CD4-positive, alpha-beta T cell treated with Interferon alpha-2 for 1 hour (primary cell): ENCODE measurements at regions not wholly inside any gene's neighbourhood (a gene's known extent, or its start where the extent isn't known, plus 50 kb on each side); places are given as distances from the start of the nearest gene placed in this dataset.

ENCODE experiments used
- DNase-seq, 2 donors: peaks; one replicate each; pipeline ENCODE4 v3.0.0-alpha.2; 2020 to 2022

- no peak for DNase-seq
Measured at GRCh38 chr18:40473221-40474029, 1481.6 kb upstream of the PIK3C3 start.

- DNase-seq = no peak
Measured at GRCh38 chr18:40470723-40471122, 1484.3 kb upstream of the PIK3C3 start.

GRCh38 chr18:40469851-40470250, 1485.2 kb upstream of the PIK3C3 start:
- no peak for DNase-seq

DNA sequence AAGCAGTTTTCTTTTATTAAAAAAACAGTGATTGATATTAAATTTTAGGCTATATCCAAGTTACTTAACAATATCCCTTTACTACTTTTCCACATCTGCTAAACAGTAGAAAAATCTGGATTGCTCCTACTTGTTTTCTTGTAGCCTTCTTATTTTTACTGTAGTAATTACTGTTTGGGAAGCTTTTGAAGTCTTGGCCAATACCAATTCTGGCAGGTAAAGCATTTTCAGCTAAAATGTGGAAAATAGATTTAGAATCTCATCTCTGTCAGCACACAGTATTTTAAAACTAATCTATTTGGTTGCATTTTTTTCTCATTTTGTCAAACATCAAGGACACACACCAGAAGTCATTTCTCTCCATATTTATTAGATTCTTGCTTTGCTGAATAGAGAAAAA, 1485.7 kb upstream of the PIK3C3 start:
- no peak for DNase-seq

DNA sequence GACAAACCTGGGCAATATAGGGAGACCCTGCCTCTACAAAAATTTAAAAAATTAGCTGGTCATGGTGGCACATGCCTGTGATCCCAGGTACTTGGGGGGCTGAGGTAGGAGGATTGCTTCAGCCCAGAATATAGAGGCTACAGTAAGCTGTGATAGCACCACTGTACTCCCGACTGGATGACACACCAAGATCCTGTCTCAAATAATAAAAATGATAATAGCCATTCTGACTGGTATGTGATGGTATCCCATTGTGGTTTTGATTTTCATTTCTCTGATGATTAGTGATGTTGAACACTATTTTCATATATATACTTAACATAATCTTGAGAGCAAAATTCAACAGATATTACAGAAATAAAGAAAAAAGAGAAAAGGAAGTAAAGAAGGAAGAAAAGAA, 1491.0 kb upstream of the PIK3C3 start:
- no peak for DNase-seq

DNA sequence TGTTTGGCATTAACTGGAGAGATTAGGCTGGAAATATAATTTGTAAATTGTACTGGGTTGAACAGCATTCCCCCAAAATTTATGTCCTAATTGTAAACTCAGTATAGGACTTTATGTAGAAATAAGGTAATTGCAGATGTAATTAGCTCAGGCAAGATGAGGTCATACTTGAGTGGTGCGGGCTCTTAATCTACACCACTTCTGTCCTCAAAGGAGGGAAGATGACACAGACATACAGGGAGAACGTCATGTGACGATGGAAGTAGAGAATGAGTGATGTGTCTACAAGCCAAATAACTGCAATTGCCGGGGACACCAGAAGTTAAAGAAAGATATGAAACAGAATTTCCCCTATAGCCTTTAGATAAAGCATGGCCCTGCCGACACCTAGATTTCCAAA, 1501.1 kb upstream of the PIK3C3 start:
- no peak for DNase-seq

GRCh38 chr18:40452599-40452998, 1502.4 kb upstream of the PIK3C3 start:
- no peak for DNase-seq

DNA sequence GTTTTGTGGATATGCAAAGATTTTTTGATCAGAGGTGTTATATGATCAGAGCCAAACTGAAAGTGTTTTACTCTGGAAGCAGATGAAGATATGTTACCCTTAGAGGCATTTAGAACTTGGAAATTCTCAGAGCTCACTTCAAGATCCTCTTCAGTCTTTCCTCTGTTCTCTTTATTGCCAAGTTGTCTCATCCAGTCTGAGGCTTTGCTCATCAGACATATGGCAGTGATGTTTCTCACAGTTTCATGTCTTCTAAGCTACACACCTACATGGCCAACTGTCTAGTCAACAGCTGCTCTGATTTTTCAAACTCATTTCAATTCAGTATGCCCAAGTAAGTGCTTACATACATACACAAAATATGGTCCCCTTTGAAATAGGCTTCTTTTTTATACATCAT, 1504.3 kb upstream of the PIK3C3 start:
- DNase-seq = no peak

- DNase-seq = no peak
Measured at GRCh38 chr18:40447820-40448219, 1507.2 kb upstream of the PIK3C3 start.

DNA sequence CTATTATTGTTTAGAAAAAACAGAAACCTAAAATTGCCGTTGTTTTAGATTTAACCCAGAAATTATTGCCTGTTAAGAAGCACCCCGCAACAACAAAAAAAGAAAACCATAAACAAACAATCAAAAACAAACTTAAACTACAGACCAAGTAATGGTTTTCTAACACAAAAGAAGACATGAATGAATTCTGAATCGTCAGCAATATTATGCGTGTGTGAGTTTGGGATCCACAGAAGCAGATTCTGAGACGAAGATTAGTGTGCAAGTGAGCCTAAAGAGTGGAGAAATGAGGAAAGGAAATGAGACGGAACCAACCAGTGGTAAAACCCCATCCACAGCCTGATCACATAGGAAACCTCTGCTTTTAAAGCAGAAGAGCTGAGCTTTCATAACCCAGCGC, 1514.9 kb upstream of the PIK3C3 start:
- DNase-seq = no peak

DNA sequence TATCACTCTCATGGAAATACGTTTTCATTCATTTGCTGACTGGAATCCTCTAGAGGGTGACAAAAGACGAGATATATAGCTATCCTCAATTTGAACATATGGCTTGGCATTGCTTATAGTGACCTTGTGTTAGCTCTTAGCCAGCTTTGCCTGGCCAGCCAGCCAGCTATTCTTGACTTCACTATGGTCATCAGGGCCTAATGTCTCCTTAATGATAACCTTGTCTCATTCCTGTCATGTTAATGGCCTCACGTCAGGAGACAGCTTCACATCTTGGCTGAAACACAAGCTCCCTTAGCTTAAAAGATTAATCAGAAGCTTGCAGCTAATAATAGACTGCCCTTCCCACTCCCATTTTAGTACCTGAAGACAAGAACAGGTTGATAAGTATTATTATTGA, 1517.5 kb upstream of the PIK3C3 start:
- no peak for DNase-seq

DNA sequence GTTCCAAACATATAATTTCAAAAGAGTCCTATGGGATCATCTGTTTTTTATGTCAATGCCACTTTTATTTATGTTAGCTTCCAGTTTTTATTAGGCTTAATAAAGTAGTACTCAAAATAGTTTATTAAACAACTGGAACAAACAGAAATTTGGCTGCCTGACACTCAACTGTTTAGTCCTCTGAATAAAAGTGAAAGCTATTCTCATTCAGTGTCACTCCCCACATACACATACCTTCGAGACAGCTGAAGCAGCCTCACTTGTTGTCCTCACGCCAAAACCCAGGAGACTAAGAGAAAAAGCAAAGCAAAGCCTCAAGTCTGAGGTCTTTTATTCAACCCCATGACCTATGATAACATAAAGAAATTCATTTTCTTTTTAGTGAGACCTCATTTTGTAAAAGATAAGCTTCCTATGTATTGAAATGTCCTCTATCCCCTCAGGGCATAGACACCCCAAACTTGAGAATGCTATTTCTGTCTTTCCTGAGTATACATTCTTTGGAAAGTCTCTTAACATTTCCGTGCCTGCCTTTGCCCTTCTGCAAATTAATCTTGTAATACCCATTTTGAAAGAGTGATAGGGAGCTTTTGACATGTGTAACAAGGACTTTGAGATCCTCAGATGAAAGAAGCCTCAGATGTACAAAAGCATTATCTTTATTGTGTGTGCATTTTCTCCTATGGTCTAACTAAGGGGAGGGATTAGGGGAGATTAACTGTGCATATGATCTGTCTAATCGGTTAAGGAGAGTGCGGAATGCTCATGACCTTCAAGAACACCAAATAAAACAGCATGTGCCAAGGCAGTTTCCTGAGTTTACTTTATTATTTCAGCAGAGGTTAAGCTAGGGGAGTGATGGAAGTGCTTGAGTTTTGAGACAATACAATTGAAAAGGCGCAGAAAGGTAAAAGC, 1523.7 kb upstream of the PIK3C3 start:
- no peak for DNase-seq

- DNase-seq = no peak
Measured at GRCh38 chr18:40423291-40423690, 1531.7 kb upstream of the PIK3C3 start.

- no peak for DNase-seq
Measured at GRCh38 chr18:40420675-40421074, 1534.4 kb upstream of the PIK3C3 start.

DNA sequence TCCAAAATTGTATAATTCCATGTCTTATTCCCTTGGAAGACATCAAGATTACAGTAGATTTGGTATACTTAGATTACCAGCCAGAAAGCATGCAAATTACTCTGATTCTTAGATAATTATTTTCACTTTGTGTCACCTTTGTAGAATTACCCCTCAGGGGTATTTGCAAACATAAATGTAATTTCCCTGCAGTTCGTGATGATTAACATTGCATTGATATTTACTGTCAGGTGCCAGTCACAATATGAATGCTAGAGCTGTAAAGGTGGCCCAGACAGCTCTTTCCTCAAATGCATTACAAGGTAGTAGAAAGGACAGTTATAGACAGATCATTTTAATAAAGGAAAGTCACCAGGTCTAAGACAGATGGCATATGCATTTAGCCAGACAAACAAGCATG, 1537.5 kb upstream of the PIK3C3 start:
- no peak for DNase-seq

DNA sequence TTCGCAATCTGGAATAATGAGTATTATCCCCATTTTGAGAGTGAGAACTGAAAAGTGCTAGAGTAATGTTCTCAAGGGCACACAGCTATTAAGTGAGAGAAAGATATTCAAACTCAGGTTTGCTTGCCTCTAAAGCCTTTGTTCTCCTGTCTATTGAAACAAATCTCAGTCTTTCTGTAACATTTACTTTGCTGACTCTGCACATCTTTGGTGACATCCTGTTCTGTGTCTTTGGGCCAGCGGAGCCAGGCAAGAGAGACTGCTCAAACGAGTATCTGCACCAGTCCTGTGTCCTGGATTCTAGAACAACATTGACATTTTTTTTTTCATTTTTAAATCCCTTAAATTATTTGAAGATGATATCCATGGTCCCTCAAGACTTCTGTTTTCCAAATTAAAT, 1539.2 kb upstream of the PIK3C3 start:
- DNase-seq = no peak

- DNase-seq = no peak
Measured at GRCh38 chr18:40415176-40415791, 1539.8 kb upstream of the PIK3C3 start.

DNA sequence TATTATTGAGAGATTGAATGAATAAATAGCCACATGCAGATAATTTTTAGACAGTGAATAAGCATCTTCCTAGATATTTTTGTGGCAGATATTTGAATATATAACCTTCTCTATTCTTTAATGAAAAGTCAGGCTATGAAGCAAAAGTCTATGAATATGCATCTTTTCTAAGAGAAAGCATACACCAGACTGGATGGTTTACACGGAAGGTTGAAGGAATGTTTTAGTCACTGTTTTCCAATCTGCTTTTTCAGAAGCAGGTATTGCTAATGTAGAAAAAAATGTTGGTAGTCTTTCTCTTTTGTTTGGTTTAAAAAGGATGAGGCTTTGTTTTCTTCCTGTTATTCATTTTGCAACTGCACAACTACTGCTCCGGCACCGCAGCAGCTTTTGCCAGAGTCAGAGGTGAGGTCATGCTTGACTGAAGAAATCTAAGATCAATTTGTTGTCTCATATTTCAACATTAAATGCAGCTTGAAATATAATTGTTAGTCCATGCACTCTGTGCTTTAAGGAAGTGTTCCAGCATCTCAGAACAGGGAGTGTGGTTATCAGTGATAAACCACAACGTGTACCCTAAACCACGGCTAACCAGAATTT, 1540.8 kb upstream of the PIK3C3 start:
- no peak for DNase-seq

- DNase-seq = no peak
Measured at GRCh38 chr18:40413160-40413559, 1541.9 kb upstream of the PIK3C3 start.

GRCh38 chr18:40412410-40412809, 1542.6 kb upstream of the PIK3C3 start:
- DNase-seq = no peak

DNA sequence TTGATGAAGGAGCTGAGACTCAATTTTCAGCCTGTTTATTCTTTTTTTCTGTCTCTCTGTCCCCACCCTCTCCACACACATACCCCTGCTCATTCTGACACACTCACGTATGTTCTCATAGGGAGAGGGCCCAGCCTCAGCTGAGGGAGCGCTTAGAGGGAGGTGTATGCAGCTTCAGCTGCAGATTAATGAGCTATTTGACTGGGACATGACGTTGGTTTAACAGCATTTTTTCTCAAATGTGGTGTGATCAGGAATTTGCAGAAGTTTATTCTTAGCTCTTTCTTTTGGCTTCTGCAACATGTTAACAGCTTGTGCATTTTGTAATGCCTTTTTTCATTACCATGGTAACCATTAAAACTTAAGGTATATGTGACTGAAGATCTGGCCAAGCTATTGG, 1547.1 kb upstream of the PIK3C3 start:
- no peak for DNase-seq

DNA sequence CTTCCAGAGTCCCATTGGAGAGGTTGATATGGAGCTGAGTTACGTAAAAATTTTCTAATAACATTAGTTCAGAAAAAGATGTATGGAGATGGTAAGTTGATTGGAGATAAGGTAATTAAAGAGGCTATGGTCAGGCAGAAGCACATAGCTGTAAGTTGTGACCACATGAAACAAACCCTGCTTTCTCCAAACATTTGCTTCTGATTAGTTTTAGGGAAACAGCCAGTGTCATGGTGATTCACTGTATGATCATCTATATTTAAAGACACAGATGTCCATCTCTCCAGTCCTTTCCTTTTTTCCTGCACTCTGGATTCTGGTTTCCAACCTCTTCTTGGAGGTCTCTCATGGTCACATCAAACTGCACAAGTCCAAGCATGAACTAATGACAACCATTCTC, 1550.8 kb upstream of the PIK3C3 start:
- no peak for DNase-seq

DNA sequence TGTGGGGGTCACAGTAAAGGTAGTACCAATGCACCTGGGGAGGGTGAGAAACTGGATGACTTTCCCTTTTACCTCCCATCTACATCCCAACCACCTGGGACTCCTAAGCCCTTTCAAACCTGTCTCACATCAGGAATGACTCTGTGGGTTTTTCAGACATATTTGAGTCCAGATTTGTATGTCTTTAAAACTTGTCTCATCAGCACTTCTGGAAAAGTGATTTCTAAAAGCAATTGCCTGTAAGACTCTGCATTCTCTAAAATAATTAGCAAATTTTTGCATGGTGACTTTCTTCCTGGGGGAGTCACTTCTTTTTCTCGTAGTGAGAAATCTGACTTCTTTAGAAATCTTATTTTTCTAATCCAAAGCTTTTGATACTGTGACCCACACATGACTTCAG, 1553.0 kb upstream of the PIK3C3 start:
- DNase-seq = no peak
